Activated T-helper 1 cell treated with Interleukin-2 at 50 U/mL for 16 hours (primary cell): ENCODE measurements at regions not wholly inside any gene's neighbourhood (a gene's known extent, or its start where the extent isn't known, plus 50 kb on each side); places are given as distances from the start of the nearest gene placed in this dataset.

Experiments used
- DNase-seq: peaks from one replicate; pipeline ENCODE4 v3.0.0-alpha.2; 2020; ENCODE audit warnings: low read depth

- no peak for DNase-seq
Measured at GRCh38 chr1:209029737-209030136, 553.8 kb upstream of the CAMK1G start.

GRCh38 chr1:209030454-209031167 is 552.9 kb upstream of the CAMK1G start:
- no peak for DNase-seq

- DNase-seq = no peak
Measured at GRCh38 chr1:209037064-209037463, 546.5 kb upstream of the CAMK1G start.

- DNase-seq = no peak
Measured at GRCh38 chr1:209038316-209038715, 545.2 kb upstream of the CAMK1G start.

GRCh38 chr1:209038735-209039134 is 544.8 kb upstream of the CAMK1G start:
- no peak for DNase-seq

GRCh38 chr1:209040351-209040750 is 543.2 kb upstream of the CAMK1G start:
- no peak for DNase-seq

GRCh38 chr1:209041927-209042326 is 541.6 kb upstream of the CAMK1G start:
- no peak for DNase-seq

- no peak for DNase-seq
Measured at GRCh38 chr1:209042413-209042812, 541.1 kb upstream of the CAMK1G start.

- DNase-seq = no peak
Measured at GRCh38 chr1:209045331-209046057, 538.0 kb upstream of the CAMK1G start.

- DNase-seq = no peak
Measured at GRCh38 chr1:209046058-209046417, 537.5 kb upstream of the CAMK1G start.

GRCh38 chr1:209046935-209047334 is 536.6 kb upstream of the CAMK1G start:
- no peak for DNase-seq

- no peak for DNase-seq
Measured at GRCh38 chr1:209048941-209049669, 534.4 kb upstream of the CAMK1G start.

- DNase-seq = no peak
Measured at GRCh38 chr1:209051570-209051969, 531.9 kb upstream of the CAMK1G start.

GRCh38 chr1:209053587-209053986 is 529.9 kb upstream of the CAMK1G start:
- no peak for DNase-seq

- DNase-seq = no peak
Measured at GRCh38 chr1:209057083-209057482, 526.4 kb upstream of the CAMK1G start.

GRCh38 chr1:209057901-209058300 is 525.6 kb upstream of the CAMK1G start:
- no peak for DNase-seq

GRCh38 chr1:209059376-209059775 is 524.1 kb upstream of the CAMK1G start:
- DNase-seq = no peak

- DNase-seq = no peak
Measured at GRCh38 chr1:209059981-209060380, 523.5 kb upstream of the CAMK1G start.

GRCh38 chr1:209062081-209062620 is 521.4 kb upstream of the CAMK1G start:
- DNase-seq = no peak

- DNase-seq = no peak
Measured at GRCh38 chr1:209062863-209063262, 520.7 kb upstream of the CAMK1G start.

- DNase-seq = no peak
Measured at GRCh38 chr1:209063767-209064659, 519.5 kb upstream of the CAMK1G start.
